Subcutaneous abdominal adipose tissue (tissue), 5 donors: ENCODE measurements at regions not wholly inside any gene's neighbourhood (a gene's known extent, or its start where the extent isn't known, plus 50 kb on each side); places are given as distances from the start of the nearest gene placed in this dataset.

Experiments used
- H3K27ac ChIP-seq: one replicate; pipeline ENCODE4 v1.7.0; 2013; ENCODE audit warnings: low read depth, mild to moderate bottlenecking, inconsistent platforms, low read length, moderate library complexity
- H3K27me3 ChIP-seq, 5 donors: one replicate each; pipeline ENCODE4 v1.7.0; 2013; ENCODE audit warnings: low read length in 5 of 5, inconsistent platforms in 1 of 5; ENCODE audit not compliant: control insufficient read depth in 5 of 5, insufficient read depth in 4 of 5
- H3K36me3 ChIP-seq, 5 donors: one replicate each; pipeline ENCODE4 v1.7.0; 2013; ENCODE audit warnings: low read length in 5 of 5; ENCODE audit not compliant: control insufficient read depth in 5 of 5, insufficient read depth in 5 of 5
- H3K4me1 ChIP-seq, 5 donors: one replicate each; pipeline ENCODE4 v1.7.0; 2013; ENCODE audit warnings: low read length in 5 of 5, mild to moderate bottlenecking in 3 of 5, moderate library complexity in 1 of 5; ENCODE audit not compliant: control insufficient read depth in 5 of 5, insufficient read depth in 5 of 5
- H3K4me3 ChIP-seq, 5 donors: one replicate each; pipeline ENCODE4 v1.7.0; 2013; ENCODE audit warnings: low read length in 5 of 5, low read depth in 1 of 5
- H3K9ac ChIP-seq, 5 donors: one replicate each; pipeline ENCODE4 v1.7.0; 2013; ENCODE audit warnings: low read length in 5 of 5, mild to moderate bottlenecking in 4 of 5, moderate library complexity in 3 of 5
- H3K9me3 ChIP-seq, 5 donors: one replicate each; pipeline ENCODE4 v1.7.0; 2013; ENCODE audit warnings: low read length in 5 of 5; ENCODE audit not compliant: control insufficient read depth in 5 of 5
- donor health status: healthy.
- donor health status: healthy.
- donor health status: healthy.
- donor health status: healthy.
- donor health status: healthy.

GRCh38 chr3:174441588-174442301 lies 417.4 kb upstream of the NAALADL2 start:
- peaks cover 0 to 29% (median 21%) of the 10 kb centered on the region in 5 donors for H3K4me1 ChIP-seq
- H3K27ac ChIP-seq, result peak overlapping the region; percentile 95
- H3K9me3 ChIP-seq, result no peaks in the 10 kb centered on the region
- peak overlapping the region; percentile 78 to 83 (median 79) for H3K4me3 ChIP-seq
- peak overlapping the region; percentile 20 to 90 (median 78) for H3K9ac ChIP-seq
- no peaks in the 10 kb centered on the region for H3K36me3 ChIP-seq
- no peaks in the 10 kb centered on the region for H3K27me3 ChIP-seq

GRCh38 chr3:174442302-174442682 lies 416.8 kb upstream of the NAALADL2 start:
- H3K27ac ChIP-seq, result peak overlapping the region; percentile 95
- peak overlapping the region in 2 of 5 donors; percentile 81 to 90 for H3K9ac ChIP-seq
- no peaks in the 10 kb centered on the region for H3K36me3 ChIP-seq
- H3K4me3 ChIP-seq, result peak overlapping the region; percentile 78 to 83 (median 79)
- H3K27me3 ChIP-seq, result no peaks in the 10 kb centered on the region
- H3K4me1 ChIP-seq, result peaks cover 0 to 29% (median 21%) of the 10 kb centered on the region in 5 donors
- no peaks in the 10 kb centered on the region for H3K9me3 ChIP-seq

GRCh38 chr3:174444391-174444790 lies 414.7 kb upstream of the NAALADL2 start:
- H3K36me3 ChIP-seq, result peaks cover 0 to 3% (median 0%) of the 10 kb centered on the region in 5 donors
- H3K9me3 ChIP-seq, result peaks cover 0 to 7% (median 2%) of the 10 kb centered on the region in 5 donors
- no peak overlapping the region for H3K27ac ChIP-seq
- no peak overlapping the region for H3K9ac ChIP-seq
- peaks cover 0 to 18% (median 17%) of the 10 kb centered on the region in 5 donors for H3K4me1 ChIP-seq
- H3K27me3 ChIP-seq, result no peaks in the 10 kb centered on the region
- H3K4me3 ChIP-seq, result no peak overlapping the region

GRCh38 chr3:174457758-174458157 lies 401.4 kb upstream of the NAALADL2 start:
- H3K4me3 ChIP-seq, result no peak overlapping the region
- H3K9me3 ChIP-seq, result peaks cover 0 to 3% (median 0%) of the 10 kb centered on the region in 5 donors
- no peaks in the 10 kb centered on the region for H3K27me3 ChIP-seq
- no peaks in the 10 kb centered on the region for H3K4me1 ChIP-seq
- H3K36me3 ChIP-seq, result peaks cover 0 to 5% (median 0%) of the 10 kb centered on the region in 5 donors
- no peak overlapping the region for H3K27ac ChIP-seq
- H3K9ac ChIP-seq, result no peak overlapping the region

GRCh38 chr3:174460831-174461230 lies 398.3 kb upstream of the NAALADL2 start:
- peaks cover 0 to 5% (median 0%) of the 10 kb centered on the region in 5 donors for H3K36me3 ChIP-seq
- H3K4me3 ChIP-seq, result no peak overlapping the region
- H3K27me3 ChIP-seq, result no peaks in the 10 kb centered on the region
- H3K9me3 ChIP-seq, result peaks cover 0 to 2% (median 0%) of the 10 kb centered on the region in 5 donors
- no peaks in the 10 kb centered on the region for H3K4me1 ChIP-seq
- no peak overlapping the region for H3K9ac ChIP-seq
- no peak overlapping the region for H3K27ac ChIP-seq

GRCh38 chr3:174462916-174463315 lies 396.2 kb upstream of the NAALADL2 start:
- H3K4me3 ChIP-seq, result no peak overlapping the region
- no peaks in the 10 kb centered on the region for H3K9me3 ChIP-seq
- peaks cover 0 to 5% (median 0%) of the 10 kb centered on the region in 5 donors for H3K36me3 ChIP-seq
- no peak overlapping the region for H3K9ac ChIP-seq
- H3K27me3 ChIP-seq, result no peaks in the 10 kb centered on the region
- no peaks in the 10 kb centered on the region for H3K4me1 ChIP-seq
- H3K27ac ChIP-seq, result no peak overlapping the region

GRCh38 chr3:174465177-174465576 lies 394.0 kb upstream of the NAALADL2 start:
- Histone ChIP-seq H3K9ac (no peak overlapping the region), H3K36me3 (no peaks in the 10 kb centered on the region), H3K27ac (no peak overlapping the region), H3K27me3 (no peaks in the 10 kb centered on the region), H3K4me1 (no peaks in the 10 kb centered on the region), H3K9me3 (no peaks in the 10 kb centered on the region), H3K4me3 (no peak overlapping the region)

GRCh38 chr3:174466471-174467054 lies 392.6 kb upstream of the NAALADL2 start:
- Histone ChIP-seq H3K27me3 (no peaks in the 10 kb centered on the region), H3K4me1 (no peaks in the 10 kb centered on the region), H3K9me3 (no peaks in the 10 kb centered on the region), H3K27ac (no peak overlapping the region), H3K4me3 (no peak overlapping the region), H3K36me3 (no peaks in the 10 kb centered on the region), H3K9ac (no peak overlapping the region)

- Histone ChIP-seq H3K27me3 (no peaks in the 10 kb centered on the region), H3K36me3 (no peaks in the 10 kb centered on the region), H3K4me3 (no peak overlapping the region), H3K4me1 (no peaks in the 10 kb centered on the region), H3K27ac (no peak overlapping the region), H3K9ac (no peak overlapping the region), H3K9me3 (no peaks in the 10 kb centered on the region)
Observed at GRCh38 chr3:174477491-174477890, 381.6 kb upstream of the NAALADL2 start.

GRCh38 chr3:174480767-174481166 lies 378.4 kb upstream of the NAALADL2 start:
- Histone ChIP-seq H3K9ac (no peak overlapping the region), H3K27ac (no peak overlapping the region), H3K27me3 (no peaks in the 10 kb centered on the region), H3K4me1 (no peaks in the 10 kb centered on the region), H3K36me3 (no peaks in the 10 kb centered on the region), H3K9me3 (no peaks in the 10 kb centered on the region), H3K4me3 (no peak overlapping the region)
